HG02852 (cell line): ENCODE measurements at regions not wholly inside any gene's neighbourhood (a gene's known extent, or its start where the extent isn't known, plus 50 kb on each side); places are given as distances from the start of the nearest gene placed in this dataset.
"Not testable (repeated sequence)": the region's sequence is repeated elsewhere in the genome, so short reads cannot be mapped to it uniquely, and the experiment has no call there.

ENCODE experiments used
- ATAC-seq: cut with Tn5 transposase; IDR thresholded peaks from one replicate; pipeline ENCODE4 v1.9.1; 2021; ENCODE audit warnings: mild to moderate bottlenecking, moderate library complexity; ENCODE audit not compliant: unreplicated experiment

DNA sequence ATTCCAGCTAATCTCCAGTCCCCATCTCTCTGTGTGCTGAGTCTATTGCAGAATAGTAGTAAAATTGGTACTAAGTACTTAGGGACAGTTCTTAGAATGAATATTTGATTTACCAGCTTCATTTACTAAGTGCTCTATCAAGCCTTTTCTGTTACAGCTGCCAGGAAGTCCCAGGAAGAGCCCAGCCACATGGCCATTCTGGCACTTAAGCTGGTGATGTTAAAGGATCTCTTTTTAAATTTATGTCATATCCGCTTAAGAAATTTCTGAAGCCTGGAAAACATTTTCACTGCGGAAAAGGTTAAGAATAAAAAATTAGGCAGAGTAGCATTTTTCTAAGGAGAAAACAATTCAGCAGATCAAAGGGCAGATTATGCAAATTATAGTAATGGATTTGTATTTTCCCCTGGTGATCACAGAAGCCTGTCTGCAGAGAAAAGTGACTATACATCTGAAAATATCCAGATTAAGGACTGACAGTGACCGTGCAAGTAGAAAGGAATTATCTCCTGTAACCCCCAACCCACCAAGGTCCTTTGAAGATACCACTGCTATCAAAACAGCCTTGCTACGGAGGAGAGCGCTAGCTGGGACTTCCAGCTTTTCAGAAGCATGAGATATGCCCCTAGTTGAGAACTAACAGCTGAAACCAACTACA, 260.8 kb downstream of the SH3BP4 start:
- ATAC-seq = no peak

DNA sequence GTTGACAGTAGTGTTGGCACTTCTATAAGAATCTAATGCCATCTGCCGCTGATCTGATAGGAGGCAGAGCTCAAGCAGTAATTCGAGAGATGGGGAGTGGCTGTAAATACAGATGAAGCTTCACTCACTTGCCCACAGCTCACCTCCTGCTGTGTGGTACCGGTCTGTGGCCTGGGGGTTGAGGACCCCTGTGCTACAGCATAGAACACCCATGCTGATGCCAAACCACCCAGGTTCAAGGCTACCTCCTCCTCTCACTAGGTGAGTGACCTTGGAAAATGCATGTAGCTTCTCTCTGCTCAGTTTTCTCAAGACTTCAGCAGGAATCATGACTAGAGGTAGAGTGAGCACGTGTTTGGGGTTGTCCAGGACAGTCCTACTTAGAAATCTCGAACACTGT, 263.4 kb downstream of the SH3BP4 start:
- ATAC-seq = no peak

DNA sequence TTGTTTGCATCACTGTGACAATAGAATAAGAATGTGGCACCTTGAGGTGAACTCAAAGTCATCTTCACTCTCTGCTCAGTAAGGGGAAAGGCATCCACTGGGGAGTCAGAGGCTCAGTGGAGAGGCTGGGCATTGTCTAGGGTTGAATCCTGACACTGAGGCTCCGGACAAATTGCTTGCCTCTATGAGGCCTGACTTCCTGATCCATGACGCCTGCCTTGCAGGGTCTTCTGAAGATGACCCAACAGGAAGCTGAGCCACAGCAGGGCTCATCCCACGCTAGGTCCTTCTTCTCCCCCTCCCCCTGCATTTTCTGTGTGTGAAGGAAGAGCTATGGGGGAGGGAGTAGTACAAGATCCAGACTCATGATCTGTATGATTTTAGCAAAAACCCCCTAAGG, 265.1 kb downstream of the SH3BP4 start:
- ATAC-seq = no peak

DNA sequence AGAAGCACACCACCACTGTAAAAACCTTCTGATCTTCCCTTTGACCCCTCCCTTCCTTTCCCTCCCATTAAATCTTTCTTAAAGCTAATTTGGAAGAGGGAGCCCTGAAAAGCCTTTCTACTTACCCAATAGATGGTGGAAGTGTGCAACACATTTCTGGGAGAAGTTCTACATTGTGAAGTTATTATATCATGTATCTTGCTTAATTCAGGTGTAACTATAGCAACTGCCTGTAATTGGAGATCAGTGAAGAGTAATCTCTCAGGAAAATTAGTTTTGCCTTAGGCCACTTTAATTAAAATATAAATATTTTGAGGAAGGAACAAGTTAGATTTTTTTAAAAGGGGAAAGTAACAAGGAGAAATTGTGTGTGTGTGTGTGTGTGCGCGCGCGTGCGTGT, 266.0 kb downstream of the SH3BP4 start:
- no peak for ATAC-seq

DNA sequence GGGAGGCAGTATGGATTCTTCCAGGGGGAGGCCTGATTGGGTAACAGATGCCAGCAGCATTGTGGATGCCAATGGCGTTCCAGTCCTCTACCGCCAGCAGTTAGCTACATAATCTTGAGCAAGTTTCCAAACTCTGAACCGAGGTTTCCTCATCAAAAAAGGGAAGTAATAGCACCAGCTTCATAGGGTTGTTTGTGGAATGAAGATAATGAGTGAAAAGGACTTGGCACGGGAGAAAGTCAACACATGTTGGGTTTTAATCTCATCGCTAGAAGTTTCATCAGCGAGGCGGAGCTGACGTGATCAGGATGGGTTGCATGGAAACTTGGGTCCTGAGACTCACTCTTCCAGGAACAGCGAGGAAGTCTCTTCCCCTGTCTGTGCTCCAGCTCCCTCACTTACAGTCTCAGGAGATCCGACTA, 266.7 kb downstream of the SH3BP4 start:
- ATAC-seq = no peak

DNA sequence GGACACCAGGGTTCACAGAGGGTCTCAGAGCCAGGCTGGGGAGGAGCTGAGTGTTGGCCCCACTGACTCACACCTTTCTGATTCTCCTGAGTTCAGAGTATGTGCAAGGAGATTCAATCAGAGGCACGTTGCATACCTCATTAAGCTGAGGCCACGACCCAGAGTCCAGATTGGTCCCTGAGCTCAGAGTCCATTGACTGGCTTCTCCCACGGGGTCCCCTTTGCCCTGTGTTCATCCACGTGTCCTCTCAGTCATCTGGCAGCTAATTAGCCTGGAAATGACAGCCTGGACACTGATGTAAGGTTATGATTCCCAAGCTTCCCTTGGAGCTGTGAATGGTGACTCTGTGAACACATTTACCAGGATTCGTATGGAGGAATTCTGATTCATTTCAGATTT, 267.2 kb downstream of the SH3BP4 start:
- no peak for ATAC-seq

DNA sequence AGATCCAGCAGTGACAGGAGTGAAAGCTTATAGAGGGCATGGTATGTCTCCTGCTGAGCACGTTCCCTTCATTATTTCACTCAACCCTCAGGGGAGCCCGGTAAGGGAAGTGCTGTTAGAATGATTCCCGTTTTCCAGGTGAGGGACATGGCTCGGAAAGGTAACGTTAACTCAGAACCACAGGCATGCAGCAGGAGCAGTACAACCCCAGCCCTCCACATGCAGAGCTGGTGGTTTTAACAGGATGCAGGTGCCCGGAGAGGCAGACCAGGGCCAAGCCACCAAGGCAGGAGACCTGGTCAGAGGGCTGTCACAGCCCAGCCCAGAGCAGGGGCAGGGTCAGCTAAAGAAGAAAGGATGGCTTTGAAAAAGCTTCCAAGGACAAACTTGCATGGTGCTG, 268.5 kb downstream of the SH3BP4 start:
- no peak for ATAC-seq

DNA sequence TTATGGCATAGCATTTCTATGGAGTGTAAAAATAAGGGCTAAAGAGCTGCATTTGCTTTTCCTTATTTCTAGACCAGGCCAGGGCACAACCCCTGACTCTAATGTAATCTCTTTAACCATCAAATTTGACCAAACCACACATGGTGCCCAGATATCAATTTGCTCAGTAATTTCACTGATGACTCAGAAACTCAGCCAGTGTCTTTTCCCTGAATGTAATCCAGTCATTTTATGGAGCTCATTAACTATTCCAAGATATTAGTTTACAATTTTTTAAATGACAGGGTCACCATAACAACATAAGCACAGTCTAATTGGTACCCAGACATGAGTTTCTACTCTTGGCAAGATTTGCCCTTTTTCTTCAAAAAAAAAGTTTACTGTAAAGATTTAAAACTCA, 270.8 kb upstream of the AGAP1 start:
- no peak for ATAC-seq

DNA sequence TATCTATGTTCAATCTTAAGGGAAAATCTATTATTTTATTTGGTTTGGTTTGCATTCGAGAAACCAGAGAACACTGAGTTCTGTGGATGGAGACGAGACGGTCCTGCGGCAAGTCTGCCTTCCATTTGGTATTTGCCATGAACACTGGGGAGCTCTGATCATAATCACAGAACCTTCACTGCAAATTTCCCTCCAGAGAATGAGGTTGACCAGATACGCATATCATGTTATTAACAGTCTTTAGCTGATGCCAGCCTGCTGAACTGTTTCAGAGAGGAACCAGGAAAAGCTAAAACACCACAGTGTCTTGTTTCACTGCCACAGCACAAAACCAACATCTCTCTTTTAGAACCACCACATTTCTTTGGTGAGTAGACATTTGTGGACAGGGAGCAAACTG, 269.4 kb upstream of the AGAP1 start:
- no peak for ATAC-seq

DNA sequence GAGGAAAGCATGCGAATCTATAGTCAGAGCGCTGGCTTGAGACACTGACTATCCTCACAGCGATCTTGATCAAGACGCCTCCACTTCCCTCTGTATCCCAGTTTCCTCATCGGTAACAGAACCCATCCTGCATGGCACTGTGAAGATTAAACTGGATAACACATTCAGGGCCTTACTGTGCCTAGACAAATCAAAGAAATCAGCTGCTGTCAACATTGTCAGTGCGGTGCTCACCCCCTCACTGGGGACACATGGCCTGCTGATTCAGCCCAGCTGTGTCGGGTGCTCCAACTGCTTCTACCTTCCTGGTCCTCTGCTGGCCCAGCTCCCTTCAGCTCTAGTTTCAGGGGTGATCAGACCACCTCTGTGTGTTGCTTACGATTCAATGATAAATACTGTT, 268.6 kb upstream of the AGAP1 start:
- no peak for ATAC-seq

DNA sequence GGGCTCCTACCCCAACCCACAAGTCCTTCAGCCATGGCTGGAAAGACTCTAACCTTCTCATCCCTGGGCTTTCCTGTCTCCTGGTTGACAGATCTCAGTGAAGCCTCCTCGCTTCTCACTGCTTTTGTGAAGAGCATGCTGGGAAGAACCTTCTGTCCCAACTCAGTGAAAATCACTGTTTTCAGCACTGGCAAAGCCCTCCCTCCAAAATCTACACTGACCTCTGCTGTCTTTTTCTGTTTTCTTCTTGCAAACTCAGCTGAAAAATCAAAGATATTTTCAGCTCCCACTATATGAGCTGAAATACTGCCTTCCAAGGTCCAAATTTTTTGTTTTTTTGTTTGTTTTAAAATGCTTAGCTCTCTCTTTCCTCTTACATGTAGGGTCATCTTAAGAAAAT, 266.3 kb upstream of the AGAP1 start:
- ATAC-seq = no peak

DNA sequence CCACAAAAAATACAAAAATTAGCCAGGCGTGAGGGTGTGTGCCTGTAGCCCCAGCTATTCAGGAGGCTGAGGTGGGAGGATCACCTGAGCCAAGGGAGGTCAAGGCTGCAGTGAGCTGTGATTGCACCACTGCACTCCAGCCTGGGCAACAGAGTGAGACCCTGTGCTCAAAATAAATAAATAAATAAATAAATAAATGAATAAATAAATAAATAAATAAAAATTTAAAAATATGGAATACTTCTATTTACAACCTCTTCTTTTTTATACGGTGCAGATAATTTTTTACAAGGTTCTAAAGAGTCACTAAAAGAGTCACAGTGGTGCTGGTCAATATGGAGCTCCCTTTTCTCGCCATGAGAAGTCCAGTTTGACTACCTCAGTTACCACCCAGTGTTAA, 265.4 kb upstream of the AGAP1 start:
- ATAC-seq = not testable (repeated sequence)

DNA sequence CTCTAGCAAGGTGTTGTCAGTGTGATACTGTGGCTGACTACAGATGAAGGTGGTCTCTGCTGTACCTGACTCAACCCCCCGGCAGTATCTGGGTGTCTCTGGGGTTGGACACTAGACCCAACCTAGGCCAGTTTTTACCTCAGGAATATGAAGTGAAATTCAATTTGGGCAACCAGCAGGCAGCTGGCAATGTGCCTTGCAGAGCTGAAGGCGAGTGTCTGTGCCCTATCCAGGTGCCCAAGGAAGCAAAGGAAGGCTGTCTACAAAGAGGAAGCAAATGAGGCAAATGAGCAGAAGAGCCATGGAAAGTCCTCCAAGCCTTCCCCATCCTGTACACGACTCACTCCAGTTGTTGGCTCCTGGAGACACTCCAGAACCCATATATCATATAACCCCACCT, 264.6 kb upstream of the AGAP1 start:
- ATAC-seq = no peak

DNA sequence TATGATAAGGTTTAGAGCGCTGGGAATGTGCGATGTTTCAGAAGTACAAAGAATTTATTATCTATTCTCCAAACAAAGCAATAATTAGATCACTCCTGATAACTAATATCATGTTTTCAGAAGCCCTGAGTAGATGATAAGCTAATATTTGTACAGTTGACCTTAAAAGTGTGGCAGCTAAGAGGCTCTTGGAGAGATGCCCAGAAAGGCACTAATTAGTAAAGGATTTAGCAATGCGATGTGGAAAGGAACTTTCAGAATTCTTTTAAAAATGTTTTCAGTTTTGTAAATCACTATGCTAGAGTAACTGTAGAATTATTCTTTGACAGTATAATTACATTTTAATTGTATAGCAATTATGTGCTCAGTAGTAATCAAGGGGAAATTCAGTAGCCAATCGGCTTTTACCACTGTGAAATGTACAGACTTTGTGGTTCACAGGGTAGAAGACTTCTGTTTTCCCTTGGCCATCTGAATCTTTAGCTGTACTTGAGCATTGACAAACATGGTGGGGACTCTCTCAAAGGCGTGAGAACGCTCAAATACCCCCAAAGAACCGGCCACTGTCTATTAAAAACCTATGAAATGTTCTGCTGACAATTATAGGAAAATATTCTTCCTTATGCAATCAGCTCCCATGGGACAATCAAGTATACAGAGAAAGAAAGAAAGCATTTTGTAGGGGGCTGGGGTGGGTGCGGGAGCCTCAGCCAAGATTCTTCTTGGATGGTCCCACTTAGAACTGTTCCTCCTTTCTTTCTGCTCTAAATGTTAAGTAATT, 262.8 kb upstream of the AGAP1 start:
- ATAC-seq = no peak

DNA sequence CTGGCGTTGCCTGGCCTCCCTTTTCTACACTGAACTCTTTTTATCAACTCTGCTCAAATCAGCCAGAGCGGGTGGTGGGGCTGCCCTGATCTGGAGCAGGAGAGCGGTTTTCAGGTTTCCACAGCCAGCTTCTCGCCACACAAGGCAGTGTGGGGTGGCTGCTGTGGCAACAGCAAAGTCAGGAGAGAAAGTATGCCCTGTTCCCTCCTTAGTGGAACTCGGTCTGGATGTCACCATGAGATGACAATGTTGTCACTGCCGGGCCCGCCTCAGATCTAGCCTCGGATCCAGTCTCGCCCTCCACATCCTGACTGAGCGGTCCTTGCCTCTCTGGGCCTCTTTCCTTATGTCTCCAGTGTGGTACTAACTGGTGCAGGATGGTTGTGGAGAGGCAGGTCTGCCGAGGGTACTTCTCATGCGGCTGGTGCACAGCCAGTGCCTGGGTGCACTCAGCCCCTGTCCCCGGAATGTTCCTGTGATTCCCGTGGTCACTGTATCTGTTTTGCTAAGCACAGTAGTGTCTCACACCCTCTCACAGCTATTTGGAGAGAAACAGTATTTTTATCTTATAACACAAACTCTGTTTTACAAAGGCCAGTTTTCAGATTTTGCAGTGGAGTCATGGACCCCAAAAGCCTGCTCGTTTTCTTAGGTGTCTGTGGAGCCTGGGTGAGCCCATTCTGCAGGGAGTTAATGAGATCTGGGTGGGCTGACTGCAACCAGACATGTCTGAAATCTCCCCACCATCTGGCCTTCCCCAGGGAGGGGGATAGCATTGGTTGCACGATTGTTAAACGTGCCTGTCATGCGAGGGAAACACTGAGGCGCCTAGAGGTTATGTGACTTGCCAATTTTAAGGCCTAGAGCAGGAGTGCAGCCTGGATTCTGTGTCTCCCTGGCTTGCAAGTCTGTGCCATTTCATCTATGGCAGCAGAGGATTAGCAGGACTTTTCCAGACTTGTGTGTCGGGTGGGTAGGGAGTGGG, 261.1 kb upstream of the AGAP1 start:
- no peak for ATAC-seq

DNA sequence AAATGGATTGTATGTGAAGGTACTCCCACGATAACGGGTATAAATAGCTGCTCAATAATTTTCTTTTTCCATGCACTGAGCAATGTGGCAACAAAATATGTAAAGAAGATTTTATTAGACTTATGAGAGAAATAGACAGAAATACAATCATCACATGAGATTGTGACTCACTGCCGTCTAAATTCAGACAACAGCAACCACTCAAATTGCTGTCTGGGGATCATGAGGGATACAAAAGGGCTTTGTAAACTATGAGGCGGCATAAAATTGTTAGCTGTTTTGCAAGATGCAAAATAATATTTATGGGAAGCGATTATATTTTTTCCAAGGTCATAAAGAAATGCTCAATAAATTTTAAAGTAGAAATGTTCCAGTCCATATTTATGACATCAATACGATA, 259.1 kb upstream of the AGAP1 start:
- ATAC-seq = no peak

DNA sequence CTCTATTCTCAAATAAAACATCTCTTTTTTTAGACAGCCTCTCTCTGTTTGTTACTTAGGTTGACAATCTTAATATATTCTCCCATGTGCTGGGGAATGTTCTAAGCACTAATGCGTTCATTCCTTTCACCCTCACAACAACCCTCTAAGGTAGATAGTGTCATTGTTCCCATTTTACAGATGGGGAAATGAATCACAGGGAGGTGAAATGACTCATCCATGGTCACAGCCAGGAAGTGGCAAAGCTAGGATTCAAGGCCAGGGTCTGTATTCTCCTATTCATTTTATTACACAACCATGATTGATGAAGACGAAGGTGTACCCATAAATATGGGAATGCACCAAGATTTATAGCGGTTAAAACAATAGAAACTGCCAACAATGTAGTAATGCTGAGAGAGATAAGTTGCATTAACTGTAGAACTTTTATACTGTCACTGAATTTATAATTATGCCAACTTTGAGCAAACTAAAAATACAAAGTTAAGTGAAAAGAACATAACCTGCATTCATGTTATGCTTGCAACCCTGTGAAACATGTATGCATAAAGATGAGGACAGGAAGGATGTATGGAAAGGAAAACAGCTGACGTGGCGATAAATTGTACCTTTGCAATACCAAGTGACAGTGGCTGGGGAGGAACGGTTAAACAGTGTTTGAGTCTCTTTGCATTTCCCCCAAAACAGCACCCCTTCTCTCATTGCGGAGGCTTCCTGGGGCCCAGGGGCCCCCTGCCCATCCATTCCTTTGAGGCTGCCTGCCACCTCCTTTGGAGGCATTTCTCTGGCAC, 257.7 kb upstream of the AGAP1 start:
- no peak for ATAC-seq

DNA sequence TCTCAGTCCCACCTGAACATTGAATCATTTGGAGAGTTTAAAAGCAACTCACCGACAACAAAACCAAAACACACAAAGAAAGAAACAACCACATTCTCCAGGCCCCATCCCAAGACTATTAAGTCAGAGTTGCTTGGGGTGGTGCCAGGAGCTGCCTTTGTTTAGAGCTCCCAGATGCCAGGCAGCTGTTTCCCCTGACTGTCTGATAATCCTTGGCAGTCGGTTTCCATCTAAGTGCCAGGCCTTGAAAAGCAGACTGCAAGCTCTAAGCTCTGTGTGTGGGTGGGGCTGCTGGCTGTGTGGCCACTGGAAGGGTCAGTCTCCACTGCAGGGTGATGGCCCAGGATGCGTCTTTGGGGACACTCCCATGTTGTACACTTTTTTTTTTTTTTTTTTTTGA, 255.3 kb upstream of the AGAP1 start:
- no peak for ATAC-seq

DNA sequence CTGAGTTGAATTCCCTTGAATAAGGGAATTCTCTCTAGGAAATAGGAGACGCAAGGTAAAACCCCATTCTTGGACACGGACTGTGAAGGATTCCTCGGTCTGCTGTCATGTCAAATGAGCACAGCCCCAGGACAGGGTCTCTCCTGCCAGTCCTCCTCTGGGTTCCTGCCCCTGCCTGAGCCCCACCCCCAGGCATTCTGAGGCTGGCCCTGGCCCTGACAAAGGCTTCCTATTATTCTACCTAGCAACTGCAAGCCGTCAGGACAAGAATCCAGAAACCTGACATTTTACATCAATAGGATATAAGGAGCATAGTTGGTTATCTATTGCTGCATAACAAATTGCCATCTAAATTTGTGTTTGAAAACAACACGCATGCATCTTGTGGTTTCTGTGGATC, 253.3 kb upstream of the AGAP1 start:
- no peak for ATAC-seq

DNA sequence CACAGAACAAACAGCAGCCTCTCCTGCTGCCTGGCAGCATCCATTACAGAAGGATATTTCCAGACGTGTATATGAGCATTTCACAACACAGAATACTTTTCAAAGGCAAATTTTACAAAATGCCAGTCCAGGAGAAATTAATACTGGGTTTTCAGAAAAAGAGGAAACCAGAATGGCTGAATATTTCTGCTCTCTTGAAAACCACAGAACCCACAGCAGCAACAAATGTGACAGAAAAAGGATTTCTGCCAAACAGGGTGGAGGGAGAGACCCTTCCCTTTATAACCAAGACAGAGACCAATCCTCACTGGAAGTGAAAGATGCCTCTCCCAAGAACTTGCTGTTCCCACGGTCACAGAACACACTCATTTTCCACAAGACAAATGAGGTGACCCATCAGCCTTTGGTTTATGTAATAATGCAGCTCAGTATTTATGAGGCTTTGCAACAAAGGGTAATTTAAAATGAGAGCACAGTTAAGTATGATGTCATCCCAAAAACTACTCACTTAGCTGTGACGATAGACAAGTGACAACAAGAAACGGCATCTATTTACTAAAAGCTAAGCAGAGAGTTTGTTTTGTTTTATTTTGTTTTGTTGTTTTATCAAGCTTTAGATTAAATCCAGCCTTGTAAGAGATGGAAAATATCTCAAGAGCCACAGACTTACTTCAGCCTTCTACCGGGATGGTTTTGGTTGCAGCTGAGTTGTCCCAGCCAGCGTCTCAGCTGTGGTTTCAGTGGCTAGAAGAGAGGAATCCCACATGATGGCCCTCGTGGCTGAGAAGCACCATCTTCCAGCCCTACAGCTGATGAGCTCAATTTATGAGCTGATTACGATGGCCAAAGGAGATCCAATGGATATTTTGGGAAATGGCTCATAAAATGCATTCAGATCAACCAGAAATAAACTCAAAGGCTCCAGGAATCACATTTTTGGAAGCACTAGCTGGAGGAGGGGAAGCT, 249.3 kb upstream of the AGAP1 start:
- no peak for ATAC-seq
